Testis (tissue), 2 donors: ENCODE measurements at regions not wholly inside any gene's neighbourhood (a gene's known extent, or its start where the extent isn't known, plus 50 kb on each side); places are given as distances from the start of the nearest gene placed in this dataset.

ENCODE experiments used
- DNase-seq: peaks from one replicate; pipeline ENCODE4 v3.0.0-alpha.2; 2019
- H3K27ac ChIP-seq, 2 donors: fragments of 200-600 bp; sonication (generic); one replicate each; pipeline ENCODE4 v1.5.1; 2019
- H3K27me3 ChIP-seq: fragments of 200-600 bp; sonication (generic); one replicate; pipeline ENCODE4 v1.5.1; 2019
- H3K36me3 ChIP-seq: fragments of 200-600 bp; sonication (generic); one replicate; pipeline ENCODE4 v1.5.1; 2017; ENCODE audit warnings: low read depth; ENCODE audit errors: missing control alignments
- H3K4me1 ChIP-seq: fragments of 200-600 bp; sonication (generic); one replicate; pipeline ENCODE4 v1.5.1; 2019
- H3K4me3 ChIP-seq, 2 donors: fragments of 200-600 bp; sonication (generic); one replicate each; pipeline ENCODE4 v1.5.1; 2017 to 2019
- H3K9me3 ChIP-seq: fragments of 200-600 bp; sonication (generic); one replicate; pipeline ENCODE4 v1.5.1; 2017
- POLR2A ChIP-seq: fragments of 450-650 bp; IDR thresholded peaks from one replicate; pipeline ENCODE4 v1.6.1; 2017; ENCODE audit warnings: antibody characterized with exemption, mild to moderate bottlenecking, moderate library complexity
- WGBS, 2 donors: methylation state at CpG; one replicate each; pipeline ENCODE4 v1.1.5; 2018; 5-methylcytosine and 5-hydroxymethylcytosine counted together
- intact Hi-C: fragments of 100-400 bp; cut with DNase I; formaldehyde crosslinking; loops from one replicate; pipeline ENCODE4 v1.15.1; 2023; ENCODE audit warnings: low total_unique reads
- TF ChIP-seq, protein P1 (sequence below), 3 experiments: fragments of 450-650 bp in 2 of 3; fragments of 200-600 bp in 1 of 3; sonication (generic) in 1 of 3; IDR thresholded peaks; one replicate each; pipeline ENCODE4 v1.5.1; 2016 to 2019; ENCODE audit warnings: antibody characterized with exemption in 3 of 3, mild to moderate bottlenecking in 2 of 3, moderate library complexity in 1 of 3

DNA sequence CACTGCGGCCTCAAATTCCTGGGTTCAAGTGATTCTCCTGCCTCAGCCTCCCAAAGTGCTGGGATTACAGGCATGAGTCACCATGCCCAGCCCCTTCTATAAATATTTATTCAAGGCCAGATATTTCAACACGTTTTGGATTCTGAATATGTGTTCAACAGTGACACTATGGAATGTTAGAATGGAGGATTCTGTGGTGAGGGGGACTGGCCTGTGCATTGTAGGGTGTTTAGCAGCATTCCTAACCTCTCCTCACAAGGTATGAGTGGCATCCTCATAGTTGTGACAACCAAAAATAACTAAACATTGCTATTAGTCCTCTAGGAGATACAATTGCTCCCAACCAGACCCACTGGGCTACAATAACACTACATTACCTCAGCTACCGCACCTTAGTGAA is 104.0 kb upstream of the ATP10A start:
- Histone ChIP-seq H3K9me3 (no peaks in the 10 kb centered on the region), H3K27ac (no peak overlapping the region), H3K27me3 (no peaks in the 10 kb centered on the region), H3K4me3 (no peak overlapping the region), H3K36me3 (no peaks in the 10 kb centered on the region), H3K4me1 (no peaks in the 10 kb centered on the region)
- no peak for DNase-seq
- TF ChIP-seq POLR2A = no peak
- TF ChIP-seq, protein P1, sequence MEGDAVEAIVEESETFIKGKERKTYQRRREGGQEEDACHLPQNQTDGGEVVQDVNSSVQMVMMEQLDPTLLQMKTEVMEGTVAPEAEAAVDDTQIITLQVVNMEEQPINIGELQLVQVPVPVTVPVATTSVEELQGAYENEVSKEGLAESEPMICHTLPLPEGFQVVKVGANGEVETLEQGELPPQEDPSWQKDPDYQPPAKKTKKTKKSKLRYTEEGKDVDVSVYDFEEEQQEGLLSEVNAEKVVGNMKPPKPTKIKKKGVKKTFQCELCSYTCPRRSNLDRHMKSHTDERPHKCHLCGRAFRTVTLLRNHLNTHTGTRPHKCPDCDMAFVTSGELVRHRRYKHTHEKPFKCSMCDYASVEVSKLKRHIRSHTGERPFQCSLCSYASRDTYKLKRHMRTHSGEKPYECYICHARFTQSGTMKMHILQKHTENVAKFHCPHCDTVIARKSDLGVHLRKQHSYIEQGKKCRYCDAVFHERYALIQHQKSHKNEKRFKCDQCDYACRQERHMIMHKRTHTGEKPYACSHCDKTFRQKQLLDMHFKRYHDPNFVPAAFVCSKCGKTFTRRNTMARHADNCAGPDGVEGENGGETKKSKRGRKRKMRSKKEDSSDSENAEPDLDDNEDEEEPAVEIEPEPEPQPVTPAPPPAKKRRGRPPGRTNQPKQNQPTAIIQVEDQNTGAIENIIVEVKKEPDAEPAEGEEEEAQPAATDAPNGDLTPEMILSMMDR (IDR thresholded peaks at IDR 0.05) = no peak
- 67 to 77% methylated on average over 3 of the region's 3 CpGs for WGBS, 2 donors
- intact Hi-C loops = no loop called here

DNA sequence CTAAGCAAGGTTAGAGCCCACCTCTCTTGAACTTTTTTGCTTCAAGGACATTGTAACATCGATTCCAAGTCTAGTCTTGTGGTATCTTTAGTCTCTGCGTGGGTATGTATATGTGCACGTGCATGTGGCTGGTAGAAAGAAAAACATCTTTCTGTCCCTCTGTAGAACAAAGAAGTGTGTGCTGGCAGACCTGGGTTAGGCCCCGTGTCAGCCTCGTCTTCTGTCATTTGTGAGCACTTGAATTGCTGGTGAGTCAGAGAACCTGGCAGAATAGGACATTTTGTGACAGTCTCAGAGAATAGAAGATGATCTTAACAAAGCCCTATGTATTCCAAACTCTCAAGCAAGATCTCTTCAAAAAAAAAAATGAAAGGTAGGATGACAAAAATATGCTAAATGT is 102.2 kb upstream of the ATP10A start:
- Histone ChIP-seq H3K36me3 (no peaks in the 10 kb centered on the region), H3K4me3 (no peak overlapping the region), H3K9me3 (no peaks in the 10 kb centered on the region), H3K4me1 (no peaks in the 10 kb centered on the region), H3K27me3 (no peaks in the 10 kb centered on the region), H3K27ac (no peak overlapping the region)
- 74 to 88% methylated on average over 5 of the region's 5 CpGs for WGBS, 2 donors
- TF ChIP-seq, protein P1 (IDR thresholded peaks at IDR 0.05) = no peak
- no peak for TF ChIP-seq POLR2A
- DNase-seq = no peak
- intact Hi-C loops = no loop called here

DNA sequence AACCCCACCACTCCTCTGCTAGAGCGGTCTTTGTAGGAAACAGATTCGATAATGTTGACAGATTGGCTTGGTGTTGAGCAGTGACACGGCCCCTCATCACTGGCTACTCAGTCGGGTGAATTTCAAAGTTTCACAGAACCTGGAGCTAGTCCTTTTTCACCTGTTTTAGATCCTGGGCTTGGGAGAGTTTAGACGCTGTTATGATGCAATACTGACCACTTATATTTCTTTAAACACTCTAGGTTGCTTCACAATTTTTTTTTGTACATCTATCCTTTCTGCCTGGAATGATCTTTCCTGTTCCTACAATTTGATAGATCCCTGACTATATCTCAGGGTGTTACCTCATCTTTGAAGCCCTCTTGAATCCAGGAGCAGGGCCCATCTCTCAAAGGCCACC is 97.1 kb upstream of the ATP10A start:
- 89 to 93% methylated on average over 5 of the region's 5 CpGs for WGBS, 2 donors

DNA sequence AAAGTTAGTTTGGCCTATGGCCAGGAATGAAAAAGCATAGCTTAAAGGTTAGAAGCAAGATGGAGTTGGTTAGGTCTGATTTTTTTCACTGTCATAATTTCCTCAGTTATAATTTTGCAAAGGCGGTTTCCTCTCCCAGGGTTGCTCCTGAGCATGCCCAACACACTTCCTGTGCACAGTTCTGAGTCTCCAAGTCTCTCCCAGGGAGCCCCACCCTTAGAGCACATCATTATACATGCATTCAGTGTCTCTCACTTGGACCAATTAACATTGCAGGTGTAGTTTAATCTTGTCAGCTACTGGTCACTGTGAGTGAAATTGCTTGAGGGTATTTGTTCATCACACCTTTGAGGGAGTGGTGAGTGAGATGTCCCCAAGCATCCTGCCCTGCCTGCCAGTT is 96.0 kb upstream of the ATP10A start:
- no peaks in the 10 kb centered on the region for H3K9me3 ChIP-seq
- no peak for DNase-seq
- no peaks in the 10 kb centered on the region for H3K36me3 ChIP-seq
- 64 to 81% methylated on average over 1 of the region's 1 CpG for WGBS, 2 donors
- intact Hi-C loops = no loop called here
- no peak overlapping the region for H3K4me3 ChIP-seq
- no peaks in the 10 kb centered on the region for H3K4me1 ChIP-seq
- H3K27me3 ChIP-seq = no peaks in the 10 kb centered on the region
- H3K27ac ChIP-seq = no peak overlapping the region
- no peak for TF ChIP-seq POLR2A
- TF ChIP-seq, protein P1 (IDR thresholded peaks at IDR 0.05) = no peak

More for the DNA sequence above, 97.1 kb upstream of the ATP10A start:
- no peak for DNase-seq
- no peak overlapping the region for H3K27ac ChIP-seq
- intact Hi-C loops = no loop called here
- H3K4me1 ChIP-seq = no peaks in the 10 kb centered on the region
- H3K27me3 ChIP-seq = no peaks in the 10 kb centered on the region
- H3K36me3 ChIP-seq = no peaks in the 10 kb centered on the region
- TF ChIP-seq, protein P1 (IDR thresholded peaks at IDR 0.05) = no peak
- no peak for TF ChIP-seq POLR2A
- H3K4me3 ChIP-seq = no peak overlapping the region
- H3K9me3 ChIP-seq = no peaks in the 10 kb centered on the region

DNA sequence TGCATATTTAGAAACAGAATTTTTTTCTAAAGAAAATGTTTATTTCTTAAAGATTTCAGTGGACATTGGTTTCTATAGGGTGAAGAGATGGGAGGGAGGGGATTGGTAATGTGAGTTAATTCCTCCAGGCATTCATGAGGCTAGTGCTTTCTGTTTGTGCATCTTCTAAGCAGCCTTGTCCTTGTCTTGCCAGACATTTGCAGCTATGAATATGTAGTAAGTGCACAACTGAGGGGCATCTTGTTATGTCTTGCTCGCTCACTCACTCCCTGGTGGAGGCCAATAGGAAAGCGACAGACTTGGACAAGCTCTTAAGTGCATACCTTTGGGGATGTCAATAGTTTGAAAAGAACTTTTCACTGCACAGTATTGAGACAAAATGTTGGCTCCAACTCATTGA is 92.5 kb upstream of the ATP10A start:
- no peak overlapping the region for H3K4me3 ChIP-seq
- no peak for DNase-seq
- WGBS, 2 donors = 84 to 88% methylated on average over 2 of the region's 2 CpGs
- H3K27me3 ChIP-seq = no peaks in the 10 kb centered on the region
- H3K36me3 ChIP-seq = no peaks in the 10 kb centered on the region
- H3K9me3 ChIP-seq = no peaks in the 10 kb centered on the region
- TF ChIP-seq POLR2A = no peak
- TF ChIP-seq, protein P1 (IDR thresholded peaks at IDR 0.05) = no peak
- no peaks in the 10 kb centered on the region for H3K4me1 ChIP-seq
- intact Hi-C loops = no loop called here
- no peak overlapping the region for H3K27ac ChIP-seq
